CD4-positive, alpha-beta T cell treated with Interleukin-6 for 4 hours (primary cell): ENCODE measurements at regions not wholly inside any gene's neighbourhood (a gene's known extent, or its start where the extent isn't known, plus 50 kb on each side); places are given as distances from the start of the nearest gene placed in this dataset.

Source experiments
- DNase-seq: peaks from one replicate; pipeline ENCODE4 v3.0.0-alpha.2; 2020; ENCODE audit warnings: mixed read lengths

- DNase-seq = no peak
These were observed 247.7 kb downstream of the GLI2 start for GRCh38 chr2:120983344-120983743.

GRCh38 chr2:120984046-120984445, 248.4 kb downstream of the GLI2 start:
- no peak for DNase-seq

GRCh38 chr2:120984452-120985173, 248.9 kb downstream of the GLI2 start:
- no peak for DNase-seq

GRCh38 chr2:120985174-120985996, 249.7 kb downstream of the GLI2 start:
- no peak for DNase-seq

GRCh38 chr2:120985997-120986651, 250.5 kb downstream of the GLI2 start:
- DNase-seq = no peak

GRCh38 chr2:120986898-120987650, 251.4 kb downstream of the GLI2 start:
- DNase-seq = no peak

GRCh38 chr2:120988051-120988699, 252.5 kb downstream of the GLI2 start:
- no peak for DNase-seq

- no peak for DNase-seq
These were observed 253.2 kb downstream of the GLI2 start for GRCh38 chr2:120988700-120989511.

GRCh38 chr2:120989512-120990441, 254.1 kb downstream of the GLI2 start:
- no peak for DNase-seq

GRCh38 chr2:120990451-120990871, 254.8 kb downstream of the GLI2 start:
- no peak for DNase-seq

GRCh38 chr2:120991441-120991840, 255.8 kb downstream of the GLI2 start:
- no peak for DNase-seq

- DNase-seq = no peak
These were observed 257.3 kb downstream of the GLI2 start for GRCh38 chr2:120992791-120993555.

GRCh38 chr2:120993661-120994060, 258.0 kb downstream of the GLI2 start:
- no peak for DNase-seq

GRCh38 chr2:120994301-120994995, 258.8 kb downstream of the GLI2 start:
- no peak for DNase-seq

- DNase-seq = no peak
These were observed 259.5 kb downstream of the GLI2 start for GRCh38 chr2:120995152-120995551.

- no peak for DNase-seq
These were observed 260.1 kb downstream of the GLI2 start for GRCh38 chr2:120995656-120996190.

- DNase-seq = no peak
These were observed 263.9 kb downstream of the GLI2 start for GRCh38 chr2:120999377-121000097.

- no peak for DNase-seq
These were observed 265.1 kb downstream of the GLI2 start for GRCh38 chr2:121000804-121001203.
